Lower lobe of right lung (tissue), 2 donors: ENCODE measurements at regions not wholly inside any gene's neighbourhood (a gene's known extent, or its start where the extent isn't known, plus 50 kb on each side); places are given as distances from the start of the nearest gene placed in this dataset.

Experiments used
- ATAC-seq, 2 donors: fragments of 200-7000 bp; cut with Tn5 transposase; one replicate each; pipeline ENCODE4 v1.9.1; 2020 to 2022; ENCODE audit warnings: mild to moderate bottlenecking in 2 of 2, moderate library complexity in 2 of 2
- DNase-seq: peaks from one replicate; pipeline ENCODE4 v3.0.0-alpha.2; 2020
- H3K27ac ChIP-seq: fragments of 200-600 bp; one replicate; pipeline ENCODE4 v1.8.0; 2022
- H3K27me3 ChIP-seq: fragments of 200-600 bp; one replicate; pipeline ENCODE4 v1.8.0; 2022; ENCODE audit warnings: low read depth
- H3K36me3 ChIP-seq: fragments of 200-600 bp; one replicate; pipeline ENCODE4 v1.8.0; 2022; ENCODE audit warnings: mild to moderate bottlenecking
- H3K4me1 ChIP-seq: fragments of 200-600 bp; one replicate; pipeline ENCODE4 v1.8.0; 2022
- H3K4me3 ChIP-seq: fragments of 200-600 bp; one replicate; pipeline ENCODE4 v1.8.0; 2022; ENCODE audit warnings: mild to moderate bottlenecking
- H3K9me3 ChIP-seq: fragments of 200-600 bp; one replicate; pipeline ENCODE4 v1.8.0; 2022
- CTCF ChIP-seq: fragments of 200-600 bp; IDR thresholded peaks from one replicate; pipeline ENCODE4 v1.8.0; 2022; ENCODE audit warnings: antibody characterized with exemption, mild to moderate bottlenecking
- intact Hi-C: fragments of 100-400 bp; cut with DNase I; formaldehyde crosslinking; loops from one replicate; pipeline ENCODE4 v1.11.0; 2022
- donor health status: DM: no; HTN: yes; CAD: no; lungs with severe emphysema.

GRCh38 chr9:14560194-14560593 is 133.0 kb downstream of the ZDHHC21 start:
- H3K27me3 ChIP-seq = no peaks in the 10 kb centered on the region
- ATAC-seq = no peak
- H3K9me3 ChIP-seq = no peaks in the 10 kb centered on the region
- no peak overlapping the region for H3K27ac ChIP-seq
- TF ChIP-seq CTCF = no peak
- H3K36me3 ChIP-seq = no peaks in the 10 kb centered on the region
- H3K4me1 ChIP-seq = no peaks in the 10 kb centered on the region
- intact Hi-C loops = no loop called here
- no peak overlapping the region for H3K4me3 ChIP-seq
- no peak for DNase-seq

GRCh38 chr9:14554886-14555285 is 138.3 kb downstream of the ZDHHC21 start:
- intact Hi-C loops = no loop called here
- H3K4me1 ChIP-seq = no peaks in the 10 kb centered on the region
- H3K9me3 ChIP-seq = no peaks in the 10 kb centered on the region
- H3K27me3 ChIP-seq = no peaks in the 10 kb centered on the region
- no peak for ATAC-seq
- no peak overlapping the region for H3K27ac ChIP-seq
- no peaks in the 10 kb centered on the region for H3K36me3 ChIP-seq
- H3K4me3 ChIP-seq = no peak overlapping the region
- DNase-seq = no peak
- TF ChIP-seq CTCF = no peak

- no peak overlapping the region for H3K27ac ChIP-seq
- no peak for TF ChIP-seq CTCF
- no peaks in the 10 kb centered on the region for H3K27me3 ChIP-seq
- DNase-seq = no peak
- no peak overlapping the region for H3K4me3 ChIP-seq
- ATAC-seq = no peak
- no peaks in the 10 kb centered on the region for H3K4me1 ChIP-seq
- H3K36me3 ChIP-seq = no peaks in the 10 kb centered on the region
- intact Hi-C loops = no loop called here
- no peaks in the 10 kb centered on the region for H3K9me3 ChIP-seq
These were observed 145.8 kb downstream of the ZDHHC21 start for GRCh38 chr9:14547245-14548060.

- Histone ChIP-seq H3K36me3 (no peaks in the 10 kb centered on the region), H3K27ac (no peak overlapping the region), H3K4me3 (no peak overlapping the region), H3K27me3 (no peaks in the 10 kb centered on the region), H3K9me3 (no peaks in the 10 kb centered on the region), H3K4me1 (no peaks in the 10 kb centered on the region)
- no peak for DNase-seq
- no peak for ATAC-seq
- intact Hi-C loops = no loop called here
- TF ChIP-seq CTCF = no peak
These were observed 146.5 kb downstream of the ZDHHC21 start for GRCh38 chr9:14546693-14547092.

- H3K4me1 ChIP-seq = no peaks in the 10 kb centered on the region
- ATAC-seq (no peak), DNase-seq (no peak)
- H3K27ac ChIP-seq = no peak overlapping the region
- no peaks in the 10 kb centered on the region for H3K27me3 ChIP-seq
- intact Hi-C loops = no loop called here
- no peak overlapping the region for H3K4me3 ChIP-seq
- no peaks in the 10 kb centered on the region for H3K9me3 ChIP-seq
- H3K36me3 ChIP-seq = no peaks in the 10 kb centered on the region
- no peak for TF ChIP-seq CTCF
These were observed 151.2 kb downstream of the ZDHHC21 start for GRCh38 chr9:14542071-14542470.
